ENCODE measurements at regions not wholly inside any gene's neighbourhood (a gene's known extent, or its start where the extent isn't known, plus 50 kb on each side); places are given as distances from the start of the nearest gene placed in this dataset.

- H3K4me3 ChIP-seq, result no peak overlapping the region
- no peaks in the 10 kb centered on the region for H3K36me3 ChIP-seq
- H3K27me3 ChIP-seq, result peaks cover 0 to 4% of the 10 kb centered on the region in 2 donors
- no peaks in the 10 kb centered on the region for H3K9me3 ChIP-seq
- intact Hi-C loops (cut with DNase I; ENCODE audit: low total_unique reads), result no loop called here
- TF ChIP-seq CTCF (IDR thresholded peaks at IDR 0.05) (no peak), POLR2AphosphoS5 (IDR thresholded peaks at IDR 0.05) (no peak), POLR2A (IDR thresholded peaks at IDR 0.05) (no peak)
- DNase-seq (ENCODE audit: low spot score in 2 of 2), result no peak
- no peaks in the 10 kb centered on the region for H3K4me1 ChIP-seq
- H3K27ac ChIP-seq, result no peak overlapping the region
Observed at GRCh38 chr1:229950020-229950419, 117.0 kb upstream of the GALNT2 start.

DNA sequence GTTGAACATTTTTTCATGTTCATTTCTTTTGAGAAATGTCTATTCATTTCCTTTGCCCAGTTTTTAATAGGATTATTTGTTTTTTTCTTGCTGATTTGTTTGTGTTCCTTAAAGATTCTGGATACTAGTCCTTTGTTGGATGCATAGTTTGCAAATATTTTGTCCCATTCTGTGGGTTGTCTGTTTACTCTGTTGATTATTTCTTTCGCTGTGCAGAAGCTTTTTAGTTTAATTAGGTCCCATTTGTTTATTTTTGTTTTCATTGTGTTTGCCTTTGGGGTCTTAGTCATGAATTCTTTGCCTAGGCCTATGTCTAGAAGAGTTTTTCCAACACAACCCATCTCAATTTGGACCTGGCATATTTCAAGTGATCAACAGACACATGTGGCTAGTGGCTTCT lies 116.1 kb upstream of the GALNT2 start:
- intact Hi-C loops (cut with DNase I; ENCODE audit: low total_unique reads), result no loop called here
- TF ChIP-seq POLR2A (IDR thresholded peaks at IDR 0.05) (no peak), CTCF (IDR thresholded peaks at IDR 0.05) (no peak), POLR2AphosphoS5 (IDR thresholded peaks at IDR 0.05) (no peak)
- no peaks in the 10 kb centered on the region for H3K36me3 ChIP-seq
- H3K27me3 ChIP-seq, result peaks cover 0 to 4% of the 10 kb centered on the region in 2 donors
- H3K4me3 ChIP-seq, result no peak overlapping the region
- DNase-seq (ENCODE audit: low spot score in 2 of 2), result no peak
- no peaks in the 10 kb centered on the region for H3K9me3 ChIP-seq
- no peak overlapping the region for H3K27ac ChIP-seq
- no peaks in the 10 kb centered on the region for H3K4me1 ChIP-seq

- Histone ChIP-seq H3K4me3 (no peak overlapping the region), H3K27ac (no peak overlapping the region), H3K27me3 (peaks cover 0 to 4% of the 10 kb centered on the region in 2 donors), H3K36me3 (no peaks in the 10 kb centered on the region), H3K9me3 (no peaks in the 10 kb centered on the region), H3K4me1 (no peaks in the 10 kb centered on the region)
- TF ChIP-seq POLR2A (IDR thresholded peaks at IDR 0.05) (no peak), CTCF (IDR thresholded peaks at IDR 0.05) (no peak), POLR2AphosphoS5 (IDR thresholded peaks at IDR 0.05) (no peak)
- intact Hi-C loops (cut with DNase I; ENCODE audit: low total_unique reads), result no loop called here
- no peak for DNase-seq (ENCODE audit: low spot score in 2 of 2)
Observed at GRCh38 chr1:229951856-229952534, 115.0 kb upstream of the GALNT2 start.

- intact Hi-C loops (cut with DNase I; ENCODE audit: low total_unique reads), result no loop called here
Observed at GRCh38 chr1:229952670-229953520, 114.1 kb upstream of the GALNT2 start.

More at GRCh38 chr1:229952670-229953520, 114.1 kb upstream of the GALNT2 start:
- TF ChIP-seq POLR2AphosphoS5 (IDR thresholded peaks at IDR 0.05), result no peak
- TF ChIP-seq POLR2A (IDR thresholded peaks at IDR 0.05), result no peak
- no peak for TF ChIP-seq CTCF (IDR thresholded peaks at IDR 0.05)
- Histone ChIP-seq H3K36me3 (no peaks in the 10 kb centered on the region), H3K4me1 (no peaks in the 10 kb centered on the region), H3K9me3 (no peaks in the 10 kb centered on the region), H3K27ac (no peak overlapping the region), H3K27me3 (peaks cover 0 to 4% of the 10 kb centered on the region in 2 donors), H3K4me3 (no peak overlapping the region)
- no peak for DNase-seq (ENCODE audit: low spot score in 2 of 2)
